Uterus (tissue), 2 donors: ENCODE measurements at regions not wholly inside any gene's neighbourhood (a gene's known extent, or its start where the extent isn't known, plus 50 kb on each side); places are given as distances from the start of the nearest gene placed in this dataset.

Source experiments
- POLR2A ChIP-seq, 2 donors: fragments of 450-650 bp; IDR thresholded peaks; one replicate each; pipeline ENCODE4 v1.6.1; 2016; ENCODE audit warnings: antibody characterized with exemption in 2 of 2, mild to moderate bottlenecking in 1 of 2, moderate library complexity in 1 of 2
- TF ChIP-seq, protein P1 (sequence below), 4 experiments: fragments of 200-600 bp in 2 of 4; fragments of 450-650 bp in 2 of 4; sonication (generic) in 2 of 4; IDR thresholded peaks; one replicate each; pipeline ENCODE4 v1.5.1; 2016 to 2019; ENCODE audit warnings: antibody characterized with exemption in 4 of 4, mild to moderate bottlenecking in 2 of 4, moderate library complexity in 1 of 4

GRCh38 chr6:164661716-164662115, 647.7 kb downstream of the C6orf118 start:
- TF ChIP-seq, protein P1, sequence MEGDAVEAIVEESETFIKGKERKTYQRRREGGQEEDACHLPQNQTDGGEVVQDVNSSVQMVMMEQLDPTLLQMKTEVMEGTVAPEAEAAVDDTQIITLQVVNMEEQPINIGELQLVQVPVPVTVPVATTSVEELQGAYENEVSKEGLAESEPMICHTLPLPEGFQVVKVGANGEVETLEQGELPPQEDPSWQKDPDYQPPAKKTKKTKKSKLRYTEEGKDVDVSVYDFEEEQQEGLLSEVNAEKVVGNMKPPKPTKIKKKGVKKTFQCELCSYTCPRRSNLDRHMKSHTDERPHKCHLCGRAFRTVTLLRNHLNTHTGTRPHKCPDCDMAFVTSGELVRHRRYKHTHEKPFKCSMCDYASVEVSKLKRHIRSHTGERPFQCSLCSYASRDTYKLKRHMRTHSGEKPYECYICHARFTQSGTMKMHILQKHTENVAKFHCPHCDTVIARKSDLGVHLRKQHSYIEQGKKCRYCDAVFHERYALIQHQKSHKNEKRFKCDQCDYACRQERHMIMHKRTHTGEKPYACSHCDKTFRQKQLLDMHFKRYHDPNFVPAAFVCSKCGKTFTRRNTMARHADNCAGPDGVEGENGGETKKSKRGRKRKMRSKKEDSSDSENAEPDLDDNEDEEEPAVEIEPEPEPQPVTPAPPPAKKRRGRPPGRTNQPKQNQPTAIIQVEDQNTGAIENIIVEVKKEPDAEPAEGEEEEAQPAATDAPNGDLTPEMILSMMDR (IDR thresholded peaks at IDR 0.05) = no peak
- no peak for TF ChIP-seq POLR2A (IDR thresholded peaks at IDR 0.05)
